ENCODE measurements at regions not wholly inside any gene's neighbourhood (a gene's known extent, or its start where the extent isn't known, plus 50 kb on each side); places are given as distances from the start of the nearest gene placed in this dataset.

DNA sequence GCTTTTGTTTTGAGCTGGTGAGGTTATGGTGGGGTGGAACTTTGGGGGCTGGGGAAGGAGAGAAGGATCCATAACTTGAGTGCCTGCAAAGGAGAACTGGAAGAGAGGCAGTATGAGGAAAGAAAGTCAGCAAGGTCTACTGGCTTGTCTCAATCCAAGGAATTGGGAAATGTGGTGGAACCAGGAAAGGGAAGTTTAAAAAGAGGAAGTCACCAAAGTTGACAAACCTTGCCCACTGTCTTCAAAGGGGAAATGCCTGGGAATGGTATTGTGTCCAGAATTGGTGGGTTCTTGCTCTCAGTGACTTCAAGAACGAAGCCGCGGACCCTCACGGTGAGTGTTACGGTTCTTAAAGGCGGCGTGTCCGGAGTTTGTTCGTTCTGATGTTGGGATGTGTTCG is 304.1 kb upstream of the FAM98A start:
- TF ChIP-seq, protein P1, sequence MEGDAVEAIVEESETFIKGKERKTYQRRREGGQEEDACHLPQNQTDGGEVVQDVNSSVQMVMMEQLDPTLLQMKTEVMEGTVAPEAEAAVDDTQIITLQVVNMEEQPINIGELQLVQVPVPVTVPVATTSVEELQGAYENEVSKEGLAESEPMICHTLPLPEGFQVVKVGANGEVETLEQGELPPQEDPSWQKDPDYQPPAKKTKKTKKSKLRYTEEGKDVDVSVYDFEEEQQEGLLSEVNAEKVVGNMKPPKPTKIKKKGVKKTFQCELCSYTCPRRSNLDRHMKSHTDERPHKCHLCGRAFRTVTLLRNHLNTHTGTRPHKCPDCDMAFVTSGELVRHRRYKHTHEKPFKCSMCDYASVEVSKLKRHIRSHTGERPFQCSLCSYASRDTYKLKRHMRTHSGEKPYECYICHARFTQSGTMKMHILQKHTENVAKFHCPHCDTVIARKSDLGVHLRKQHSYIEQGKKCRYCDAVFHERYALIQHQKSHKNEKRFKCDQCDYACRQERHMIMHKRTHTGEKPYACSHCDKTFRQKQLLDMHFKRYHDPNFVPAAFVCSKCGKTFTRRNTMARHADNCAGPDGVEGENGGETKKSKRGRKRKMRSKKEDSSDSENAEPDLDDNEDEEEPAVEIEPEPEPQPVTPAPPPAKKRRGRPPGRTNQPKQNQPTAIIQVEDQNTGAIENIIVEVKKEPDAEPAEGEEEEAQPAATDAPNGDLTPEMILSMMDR (IDR thresholded peaks at IDR 0.05): no peak
- TF ChIP-seq EP300 (IDR thresholded peaks at IDR 0.05) (no peak), POLR2A (IDR thresholded peaks at IDR 0.05) (no peak)
- H3K9me3 ChIP-seq: peaks cover 0 to 4% (median 0%) of the 10 kb centered on the region in 4 donors
- no peak for DNase-seq (ENCODE audit: low spot score in 2 of 2)
- WGBS, 2 donors: 93 to 97% methylated on average over 10 of the region's 10 CpGs
- no peaks in the 10 kb centered on the region for H3K4me1 ChIP-seq
- H3K27ac ChIP-seq: no peak overlapping the region
- H3K36me3 ChIP-seq: no peaks in the 10 kb centered on the region
- H3K27me3 ChIP-seq: no peaks in the 10 kb centered on the region
- no peak overlapping the region for H3K4me3 ChIP-seq

DNA sequence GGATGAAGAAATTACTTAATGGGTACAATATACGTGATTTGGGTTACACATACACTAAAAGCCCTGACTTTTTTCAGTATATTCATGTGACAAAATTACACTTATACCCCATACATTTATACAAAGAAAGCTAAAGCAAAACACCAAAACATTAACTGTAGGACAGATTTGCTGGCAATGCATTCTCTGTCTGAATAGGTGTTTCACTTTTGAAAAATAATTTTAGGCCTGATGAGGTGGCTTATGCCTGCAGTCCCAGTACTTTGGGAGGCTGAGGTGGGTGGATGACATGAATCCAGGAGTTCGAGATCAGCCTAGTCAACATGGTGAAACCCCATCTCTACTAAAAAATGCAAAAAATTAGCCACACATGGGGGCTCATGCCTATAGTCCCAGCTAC is 301.5 kb upstream of the FAM98A start:
- Histone ChIP-seq H3K36me3 (no peaks in the 10 kb centered on the region), H3K4me3 (no peak overlapping the region), H3K9me3 (peaks cover 0 to 4% (median 0%) of the 10 kb centered on the region in 4 donors), H3K27me3 (no peaks in the 10 kb centered on the region), H3K4me1 (no peaks in the 10 kb centered on the region), H3K27ac (no peak overlapping the region)
- TF ChIP-seq POLR2A (IDR thresholded peaks at IDR 0.05) (no peak), EP300 (IDR thresholded peaks at IDR 0.05) (no peak)
- TF ChIP-seq, protein P1 (IDR thresholded peaks at IDR 0.05): no peak
- 75 to 85% methylated on average over 2 of the region's 2 CpGs for WGBS, 2 donors
- no peak for DNase-seq (ENCODE audit: low spot score in 2 of 2)

DNA sequence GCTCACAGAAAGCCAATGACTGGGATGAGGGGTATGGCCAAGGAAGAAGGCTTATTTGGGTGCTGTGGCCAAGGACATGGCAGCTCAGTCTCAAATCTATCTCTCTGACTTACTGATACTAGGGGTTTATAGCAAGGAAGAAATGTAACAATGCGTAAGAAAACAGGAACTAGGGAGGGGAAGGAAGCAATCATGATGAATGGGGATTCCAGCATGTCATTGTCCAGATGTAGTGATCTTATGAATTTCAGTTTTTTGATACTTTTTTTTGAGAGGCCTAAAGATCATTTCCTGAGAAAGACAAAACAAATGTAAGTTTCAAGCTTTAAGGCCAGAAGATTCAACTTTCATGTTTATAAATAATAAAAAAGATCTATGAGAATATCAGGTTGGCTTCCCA is 298.6 kb upstream of the FAM98A start:
- TF ChIP-seq POLR2A (IDR thresholded peaks at IDR 0.05) (no peak), EP300 (IDR thresholded peaks at IDR 0.05) (no peak)
- TF ChIP-seq, protein P1 (IDR thresholded peaks at IDR 0.05): no peak
- no peak for DNase-seq (ENCODE audit: low spot score in 2 of 2)
- Histone ChIP-seq H3K9me3 (no peaks in the 10 kb centered on the region), H3K36me3 (no peaks in the 10 kb centered on the region), H3K4me1 (no peaks in the 10 kb centered on the region), H3K27me3 (no peaks in the 10 kb centered on the region), H3K4me3 (no peak overlapping the region), H3K27ac (no peak overlapping the region)
- WGBS, 2 donors: 82 to 84% methylated on average over 1 of the region's 1 CpG

DNA sequence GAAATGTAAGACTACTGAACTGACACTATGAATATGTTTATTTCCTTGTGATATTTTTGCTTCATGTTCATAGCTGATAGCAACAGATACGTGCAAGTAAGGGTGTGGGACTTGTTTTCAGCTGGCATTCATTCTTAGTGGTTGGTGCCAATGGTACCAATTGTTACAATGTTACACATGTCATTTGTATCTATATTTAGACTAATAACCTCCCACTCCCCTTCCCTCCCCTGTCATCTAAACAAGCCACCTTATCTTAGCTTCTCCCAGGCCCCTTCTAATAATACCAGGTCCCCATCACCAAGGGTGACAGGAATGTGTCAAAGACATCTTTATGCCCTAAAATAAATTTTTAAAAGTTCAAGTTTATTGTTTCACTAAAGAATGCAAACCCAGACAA is 294.7 kb upstream of the FAM98A start:
- Histone ChIP-seq H3K27ac (no peak overlapping the region), H3K9me3 (no peaks in the 10 kb centered on the region), H3K27me3 (no peaks in the 10 kb centered on the region), H3K36me3 (no peaks in the 10 kb centered on the region), H3K4me3 (no peak overlapping the region), H3K4me1 (no peaks in the 10 kb centered on the region)
- TF ChIP-seq POLR2A (IDR thresholded peaks at IDR 0.05): no peak
- TF ChIP-seq EP300 (IDR thresholded peaks at IDR 0.05): no peak
- TF ChIP-seq, protein P1 (IDR thresholded peaks at IDR 0.05): no peak
- no peak for DNase-seq (ENCODE audit: low spot score in 2 of 2)
- WGBS, 2 donors: 62 to 80% methylated on average over 1 of the region's 1 CpG

DNA sequence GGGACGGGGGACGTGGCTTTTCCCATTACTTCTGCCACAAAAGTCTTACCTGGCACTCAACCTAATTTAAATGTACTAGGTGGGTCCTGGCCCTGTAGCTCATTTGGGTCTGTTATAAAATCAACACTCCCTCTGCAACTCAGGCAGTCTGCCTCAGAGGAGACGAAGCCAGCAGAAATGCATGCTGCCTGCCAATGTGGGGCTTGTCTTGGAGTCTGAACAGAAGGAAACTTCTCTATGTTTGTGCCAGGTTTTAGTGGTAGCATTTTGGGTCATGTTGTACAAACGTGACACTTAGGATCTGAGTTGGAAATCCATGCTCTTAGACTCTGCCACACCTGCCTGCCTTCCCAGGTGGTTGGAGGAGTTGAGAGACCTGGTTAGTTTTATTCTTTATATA is 292.5 kb upstream of the FAM98A start:
- H3K4me1 ChIP-seq: no peaks in the 10 kb centered on the region
- no peak for TF ChIP-seq POLR2A (IDR thresholded peaks at IDR 0.05)
- no peak for TF ChIP-seq EP300 (IDR thresholded peaks at IDR 0.05)
- TF ChIP-seq, protein P1 (IDR thresholded peaks at IDR 0.05): no peak
- no peak overlapping the region for H3K4me3 ChIP-seq
- no peaks in the 10 kb centered on the region for H3K27me3 ChIP-seq
- no peaks in the 10 kb centered on the region for H3K36me3 ChIP-seq
- 37 to 46% methylated on average over 4 of the region's 4 CpGs for WGBS, 2 donors
- no peaks in the 10 kb centered on the region for H3K9me3 ChIP-seq
- no peak for DNase-seq (ENCODE audit: low spot score in 2 of 2)
- no peak overlapping the region for H3K27ac ChIP-seq

Data from tibial nerve (tissue), 4 donors.